SKM-1 treated with dmso at 0.1 percent for 144 hours (cell line): ENCODE measurements at regions not wholly inside any gene's neighbourhood (a gene's known extent, or its start where the extent isn't known, plus 50 kb on each side); places are given as distances from the start of the nearest gene placed in this dataset.
"Not testable (repeated sequence)": the region's sequence is repeated elsewhere in the genome, so short reads cannot be mapped to it uniquely, and the experiment has no call there.

Experiments
- DNase-seq: peaks from one replicate; lab custom pipeline; 2025; ENCODE audit not compliant: unreplicated experiment; lab: John Stamatoyannopoulos, UW

- DNase-seq = no peak
These were observed 116.3 kb downstream of the ACAA2 start for GRCh38 chr18:49697049-49697448.

GRCh38 chr18:49694402-49694801 lies 118.9 kb downstream of the ACAA2 start:
- DNase-seq = no peak

DNA sequence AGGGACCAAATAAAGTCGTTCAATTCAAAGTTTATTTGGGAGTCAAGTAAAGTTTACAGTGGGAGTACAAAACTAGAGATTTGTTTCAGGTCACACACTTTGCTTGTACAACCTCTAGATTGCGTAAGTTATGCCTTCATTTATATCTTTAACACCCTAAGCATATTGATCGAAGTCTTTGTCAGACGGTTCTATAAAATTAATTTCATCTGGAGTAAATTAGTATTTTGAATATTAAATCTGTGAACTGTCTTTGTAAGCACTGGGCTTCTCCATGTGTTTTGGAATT lies 119.7 kb downstream of the ACAA2 start:
- DNase-seq = no peak

DNA sequence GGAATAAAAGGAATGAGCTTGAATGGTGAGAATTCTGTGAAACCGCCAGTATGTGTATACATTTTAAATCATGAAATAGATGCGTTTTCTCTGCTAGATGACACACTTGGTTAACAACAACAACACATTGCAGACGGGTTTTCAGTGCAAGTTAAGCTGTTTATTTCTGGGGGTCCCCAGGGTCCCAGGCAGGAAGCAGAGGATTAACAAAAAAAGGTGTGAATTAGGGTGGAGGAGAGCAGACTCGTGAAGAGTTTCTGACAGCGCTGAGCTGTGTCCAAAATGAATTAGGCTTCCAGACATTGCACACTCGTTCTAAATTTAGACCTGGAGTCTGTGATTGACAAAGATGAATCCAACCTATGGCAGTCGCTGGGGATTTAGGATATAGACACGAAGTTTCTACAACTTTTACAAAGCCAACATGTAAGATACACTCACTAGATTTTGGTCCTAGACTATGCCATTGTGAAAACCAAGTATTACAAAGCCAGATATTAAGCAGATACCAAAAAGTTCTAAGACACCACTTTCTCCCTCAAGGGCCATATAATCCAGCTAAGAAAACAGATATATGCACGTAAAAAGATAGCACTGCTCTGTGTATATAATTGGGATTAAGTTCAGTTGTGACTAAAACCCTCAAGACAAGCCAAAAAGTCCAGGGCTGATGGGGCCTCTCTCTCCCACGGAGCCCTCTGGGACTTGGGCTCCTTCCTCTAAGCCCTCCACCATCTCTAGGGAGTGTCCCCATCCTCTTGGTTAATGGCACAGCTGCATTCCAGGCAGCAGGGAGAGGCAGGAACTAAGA lies 120.2 kb downstream of the ACAA2 start:
- no peak for DNase-seq

GRCh38 chr18:49691177-49691608 lies 122.1 kb downstream of the ACAA2 start:
- no peak for DNase-seq

DNA sequence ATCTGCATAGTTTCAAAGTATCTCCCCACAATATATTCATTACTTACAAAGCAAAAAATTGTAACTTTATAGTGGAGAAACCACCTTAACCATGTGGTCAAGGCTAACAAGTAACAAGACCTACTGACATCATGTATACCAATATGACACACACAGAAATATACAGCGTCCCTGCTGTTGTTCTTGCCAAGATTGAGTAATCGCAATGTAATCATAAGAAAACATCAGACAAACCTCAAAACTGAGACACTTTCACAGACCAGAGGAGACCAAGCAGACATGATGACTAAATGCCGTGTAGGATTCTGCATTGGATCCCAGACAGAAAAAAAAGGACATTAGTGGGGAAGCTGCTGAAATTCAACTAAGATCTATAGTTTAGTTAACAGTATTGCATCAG lies 123.0 kb downstream of the ACAA2 start:
- DNase-seq = no peak

DNA sequence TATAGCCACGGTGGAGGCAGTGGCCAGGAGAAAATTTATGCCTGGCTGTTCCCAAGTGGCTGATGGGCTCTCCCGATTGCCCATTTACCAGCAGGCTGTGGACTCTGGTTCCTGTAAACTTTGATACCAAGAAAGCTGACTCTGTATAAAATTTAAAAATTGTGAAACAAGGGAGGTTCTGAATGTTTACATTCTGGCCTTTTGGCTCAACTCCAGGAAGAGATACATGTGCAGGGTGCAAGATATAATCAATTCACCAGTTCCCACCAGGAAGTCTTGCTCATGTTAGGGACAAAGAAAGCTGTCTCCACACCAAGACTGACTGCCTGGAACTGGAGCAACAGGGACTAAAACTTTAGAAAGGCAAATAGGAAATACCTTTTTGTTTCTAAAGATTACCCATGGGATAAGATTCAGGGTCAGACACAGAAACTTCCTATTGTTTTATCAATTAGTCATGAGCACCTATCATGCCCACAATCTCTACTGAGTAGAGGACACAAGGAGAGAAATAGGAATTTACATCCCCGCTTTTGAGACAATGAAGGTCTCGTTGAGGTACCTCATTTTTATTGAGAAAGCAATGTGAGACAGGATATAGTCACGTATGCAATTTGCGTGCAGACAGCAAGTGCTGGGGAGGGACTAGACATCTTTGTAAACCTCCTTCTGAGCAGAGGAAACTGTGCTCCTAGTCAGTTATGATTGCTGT lies 123.5 kb downstream of the LIPG start:
- DNase-seq = no peak

GRCh38 chr18:49682803-49683190 lies 120.9 kb downstream of the LIPG start:
- DNase-seq = not testable (repeated sequence)

DNA sequence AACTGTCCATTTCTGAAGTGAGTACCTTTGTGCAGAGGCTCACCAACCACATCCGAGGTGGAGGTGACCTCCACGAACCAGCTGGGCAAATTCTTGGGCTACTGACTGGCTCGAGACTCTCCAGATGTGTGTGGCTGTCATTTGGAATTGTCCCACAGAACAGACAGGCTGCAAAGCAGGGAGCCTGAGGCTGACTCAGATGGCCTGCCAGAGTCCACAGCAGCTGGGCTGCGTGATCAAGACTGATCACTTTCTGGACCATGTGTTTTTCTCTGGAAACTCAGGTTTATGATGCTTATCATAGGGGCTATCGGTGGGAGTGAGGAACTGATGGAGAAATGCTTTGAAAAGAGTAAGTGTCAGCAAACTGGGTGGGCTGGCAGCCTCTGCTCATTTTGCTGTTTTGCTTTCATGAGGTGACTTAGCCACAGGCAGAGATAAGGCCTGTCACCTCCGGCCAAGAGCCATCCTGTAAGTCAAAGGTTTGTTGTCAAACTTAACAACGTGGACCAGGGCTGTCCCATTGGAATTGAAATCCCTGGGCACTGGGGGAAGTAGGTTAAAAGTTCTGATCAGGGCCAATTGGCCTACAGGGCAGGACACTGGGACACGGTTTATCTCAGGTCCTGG lies 120.4 kb downstream of the LIPG start:
- no peak for DNase-seq

DNA sequence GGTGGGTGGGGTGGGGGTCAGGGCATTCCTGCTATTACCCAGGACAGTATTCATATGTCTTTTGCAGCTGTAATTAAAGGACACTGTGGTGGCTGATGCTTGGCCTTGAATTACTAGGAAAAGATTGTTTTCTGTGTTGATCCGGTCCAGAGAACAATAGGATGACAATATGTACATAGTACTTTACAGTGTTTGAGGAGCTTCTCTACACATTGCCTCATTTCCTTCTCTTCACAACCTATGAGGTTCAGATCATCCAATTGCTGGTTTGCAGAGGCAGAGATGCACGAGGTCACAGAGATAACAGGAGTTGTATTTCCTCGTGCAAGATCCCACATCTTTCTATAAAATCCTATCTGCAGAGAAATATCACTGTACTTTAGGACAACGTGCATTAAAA lies 119.5 kb downstream of the LIPG start:
- no peak for DNase-seq

- DNase-seq = no peak
These were observed 116.6 kb downstream of the LIPG start for GRCh38 chr18:49678440-49678839.

DNA sequence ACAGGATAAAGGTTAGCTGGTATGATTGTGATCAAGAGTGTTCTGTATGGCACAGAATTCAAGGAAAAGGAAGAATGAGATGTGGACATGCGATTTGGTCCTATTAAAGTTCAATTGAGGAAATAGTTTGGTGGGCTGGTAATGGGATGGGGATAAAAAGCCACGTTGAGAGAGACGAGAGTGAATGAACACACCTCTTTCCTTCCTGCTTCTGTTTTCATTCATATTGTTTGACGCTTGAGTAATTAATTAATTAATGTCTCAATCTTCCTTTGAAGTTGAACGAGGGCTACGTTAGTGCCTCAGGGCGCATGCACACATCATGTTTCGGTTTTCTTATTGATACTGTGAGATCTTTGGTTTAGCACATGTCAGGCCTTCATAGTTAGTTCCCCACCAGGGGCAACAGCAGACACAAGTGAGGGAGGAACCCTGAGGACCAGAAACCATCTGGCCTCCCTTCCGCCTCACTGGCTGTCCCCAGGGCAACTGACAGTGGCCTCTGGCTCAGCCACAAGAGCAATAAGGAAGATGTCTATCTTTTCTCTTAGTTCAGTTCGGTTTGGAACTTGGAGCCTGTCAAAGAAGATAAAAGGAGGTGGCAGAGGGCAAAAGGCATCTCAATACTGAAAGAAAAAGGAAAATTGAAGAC lies 116.0 kb downstream of the LIPG start:
- no peak for DNase-seq

DNA sequence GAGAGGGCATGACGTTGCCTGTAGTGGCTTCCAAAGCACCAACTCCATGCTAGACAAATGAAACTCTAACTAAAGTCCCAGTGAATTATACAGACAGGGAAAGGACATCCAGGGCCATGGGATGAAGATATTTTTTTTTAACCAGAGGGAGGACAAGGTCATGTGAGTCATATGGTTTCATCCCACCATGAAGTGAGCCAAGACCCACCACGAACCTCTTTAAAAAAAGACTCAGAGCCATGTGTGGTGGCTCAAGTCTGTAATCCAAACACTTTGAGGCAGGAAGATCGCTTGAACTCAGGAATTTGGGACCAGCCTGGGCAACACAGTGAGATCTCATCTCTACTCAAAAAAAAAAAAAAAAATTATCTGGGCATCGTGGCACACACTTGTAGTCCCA lies 115.2 kb downstream of the LIPG start:
- DNase-seq = no peak

DNA sequence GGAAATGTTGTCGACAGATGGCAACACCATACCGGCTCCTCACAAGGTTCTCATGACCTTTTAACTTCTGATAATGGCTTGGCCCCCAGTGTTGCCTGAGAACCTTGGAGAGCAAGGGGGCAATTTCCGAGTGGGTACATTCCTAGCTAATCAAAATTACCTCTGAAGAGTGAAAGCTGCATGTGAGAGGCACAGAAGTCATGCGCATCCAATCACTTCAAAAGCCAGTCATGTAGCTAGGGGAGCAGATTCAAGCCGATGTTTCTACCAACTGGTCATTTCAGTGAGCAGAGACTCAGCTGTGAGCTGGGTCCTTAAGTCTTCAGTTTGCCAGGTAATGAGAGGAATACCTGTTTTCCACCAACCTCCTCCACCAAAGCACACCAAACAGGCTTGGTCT lies 111.4 kb downstream of the LIPG start:
- no peak for DNase-seq

- no peak for DNase-seq
These were observed 111.0 kb downstream of the LIPG start for GRCh38 chr18:49672853-49673252.

GRCh38 chr18:49669403-49669802 lies 107.5 kb downstream of the LIPG start:
- DNase-seq = no peak

GRCh38 chr18:49668574-49669275 lies 106.9 kb downstream of the LIPG start:
- no peak for DNase-seq

DNA sequence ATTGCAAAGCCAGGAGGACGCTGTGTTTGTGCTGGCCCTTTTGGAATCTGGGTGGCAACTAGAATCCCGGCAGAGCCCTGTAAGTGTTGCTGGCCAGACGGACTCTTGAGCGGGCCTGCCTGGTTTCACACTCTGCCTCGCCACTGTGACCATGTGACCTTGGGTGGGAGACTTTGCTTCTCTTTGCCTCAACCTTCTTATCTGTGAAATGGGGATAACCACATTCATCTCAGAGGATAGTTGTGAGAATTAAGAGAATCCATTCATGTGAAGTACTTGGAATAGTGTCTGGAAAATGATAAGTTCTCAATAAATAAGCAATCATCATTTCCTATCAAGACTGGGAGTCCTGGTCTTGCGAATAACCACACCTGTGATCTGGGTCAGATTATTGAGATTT lies 105.6 kb downstream of the LIPG start:
- DNase-seq = no peak

- no peak for DNase-seq
These were observed 104.4 kb downstream of the LIPG start for GRCh38 chr18:49666045-49666775.
